ENCODE measurements at regions not wholly inside any gene's neighbourhood (a gene's known extent, or its start where the extent isn't known, plus 50 kb on each side); places are given as distances from the start of the nearest gene placed in this dataset.

GRCh38 chr16:9534759-9535158 lies 443.3 kb downstream of the HAPSTR1 start:
- in situ Hi-C loops (cut with HindIII; ENCODE audit: low sequenced_read_pairs) = loop anchor here (5.0 kb wide), 1 partner anchor 77 kb away; no protein-coding TSS in a partner anchor
- DNase-seq (ENCODE audit: low read depth) = no peak
- H3K4me3 ChIP-seq (ENCODE audit: low read depth, low read length) = no peak overlapping the region
- TF ChIP-seq CTCF (IDR thresholded peaks at IDR 0.05; ENCODE audit: low read depth, low read length, missing control alignments) = no peak

- no peak for TF ChIP-seq CTCF (IDR thresholded peaks at IDR 0.05; ENCODE audit: low read depth, low read length, missing control alignments)
- in situ Hi-C loops (cut with HindIII; ENCODE audit: low sequenced_read_pairs) = loop anchor here (5.0 kb wide), 1 partner anchor 80 kb away; no protein-coding TSS in a partner anchor
- no peak for DNase-seq (ENCODE audit: low read depth)
- no peak overlapping the region for H3K4me3 ChIP-seq (ENCODE audit: low read depth, low read length)
These were observed 445.5 kb downstream of the HAPSTR1 start for GRCh38 chr16:9536905-9537304.

- H3K4me3 ChIP-seq (ENCODE audit: low read depth, low read length) = no peak overlapping the region
- DNase-seq (ENCODE audit: low read depth) = no peak
- TF ChIP-seq CTCF (IDR thresholded peaks at IDR 0.05; ENCODE audit: low read depth, low read length, missing control alignments) = no peak
- in situ Hi-C loops (cut with HindIII; ENCODE audit: low sequenced_read_pairs) = loop anchor here (5.0 kb wide), 1 partner anchor 82 kb away; no protein-coding TSS in a partner anchor
These were observed 447.9 kb downstream of the HAPSTR1 start for GRCh38 chr16:9539346-9539745.

- in situ Hi-C loops (cut with HindIII; ENCODE audit: low sequenced_read_pairs) = no loop called here
- TF ChIP-seq CTCF (IDR thresholded peaks at IDR 0.05; ENCODE audit: low read depth, low read length, missing control alignments) = no peak
- no peak for DNase-seq (ENCODE audit: low read depth)
These were observed 450.3 kb downstream of the HAPSTR1 start for GRCh38 chr16:9541723-9542122.

GRCh38 chr16:9542165-9542755 lies 450.8 kb downstream of the HAPSTR1 start:
- DNase-seq (ENCODE audit: low read depth) = no peak
- in situ Hi-C loops (cut with HindIII; ENCODE audit: low sequenced_read_pairs) = no loop called here
- no peak for TF ChIP-seq CTCF (IDR thresholded peaks at IDR 0.05; ENCODE audit: low read depth, low read length, missing control alignments)
- no peak overlapping the region for H3K4me3 ChIP-seq (ENCODE audit: low read depth, low read length)

More at GRCh38 chr16:9541723-9542122, 450.3 kb downstream of the HAPSTR1 start:
- H3K4me3 ChIP-seq (ENCODE audit: low read depth, low read length) = no peak overlapping the region

GRCh38 chr16:9545522-9546437 lies 454.3 kb downstream of the HAPSTR1 start:
- in situ Hi-C loops (cut with HindIII; ENCODE audit: low sequenced_read_pairs) = no loop called here
- no peak for DNase-seq (ENCODE audit: low read depth)
- no peak for TF ChIP-seq CTCF (IDR thresholded peaks at IDR 0.05; ENCODE audit: low read depth, low read length, missing control alignments)
- no peak overlapping the region for H3K4me3 ChIP-seq (ENCODE audit: low read depth, low read length)

All from astrocyte of the cerebellum (primary cell).